HCT116 (cell line): ENCODE measurements at regions not wholly inside any gene's neighbourhood (a gene's known extent, or its start where the extent isn't known, plus 50 kb on each side); places are given as distances from the start of the nearest gene placed in this dataset.
"Not testable (repeated sequence)": the region's sequence is repeated elsewhere in the genome, so short reads cannot be mapped to it uniquely, and the experiment has no call there.

Experiments used
- ATAC-seq: fragments of 200-7000 bp; cut with Tn5 transposase; 2 replicates; pipeline ENCODE4 v1.9.1; 2020; ENCODE audit warnings: mild to moderate bottlenecking, moderate library complexity
- BruUV-seq: library from RNA; stranded (reverse); fragments of 400-500 nt; replicated peaks from 2 replicates; lab custom pipeline; 2021; lab: Mats Ljungman, UMichigan
- CTCF ChIA-PET: fragments of 300-600 bp; sonication (Branson Sonifier 250); formaldehyde crosslinking; loops from one replicate; lab custom pipeline; 2021; ENCODE audit warnings: antibody characterized with exemption; lab: Charles Lee
- POLR2A ChIA-PET: fragments of 300-600, 350-600 bp; sonication (Branson Sonifier 250); formaldehyde crosslinking; loops from one replicate; lab custom pipeline; 2021; ENCODE audit warnings: antibody characterized with exemption; lab: Charles Lee
- RAD21 ChIA-PET, 2 experiments: fragments of 300-600 bp; sonication (Branson Sonifier 250); formaldehyde crosslinking; loops; one replicate each; lab custom pipeline; 2023; ENCODE audit warnings: low total read pairs in 2 of 2; ENCODE audit not compliant: uncharacterized antibody in 2 of 2, unreplicated experiment in 2 of 2, low non-redundant PET in 1 of 2; lab: Charles Lee
- DNase-seq: peaks from one replicate; pipeline ENCODE4 v3.0.0-alpha.2; 2010; ENCODE audit warnings: low read depth, low spot score
- H2AFZ ChIP-seq: fragments of 200-600 bp; shearing (Covaris generic), sonication (generic); 2 replicates; pipeline ENCODE4 v1.6.1; 2017; ENCODE audit warnings: low read depth, mixed run types, mixed read lengths, antibody characterized with exemption, low read length; ENCODE audit not compliant: poor library complexity, severe bottlenecking
- H3K27ac ChIP-seq: 2 replicates; pipeline ENCODE4 v1.5.1; 2012; ENCODE audit warnings: low read depth, low read length
- H3K27me3 ChIP-seq: fragments of 200-600 bp; sonication (generic); 2 replicates; pipeline ENCODE4 v1.6.1; 2016; ENCODE audit warnings: mixed run types, low read length, mixed read lengths; ENCODE audit not compliant: insufficient read depth
- H3K36me3 ChIP-seq, 2 experiments: fragments of 200-500 bp in 1 of 2; fragments of 200-600 bp in 1 of 2; sonication (Bioruptor generic) in 1 of 2; sonication (generic) in 1 of 2; 2 replicates each; pipeline versions ENCODE4 v1.5.1 to v1.6.1; 2014 to 2016; ENCODE audit warnings: low read length in 2 of 2, inconsistent platforms in 1 of 2, mixed read lengths in 1 of 2, mixed run types in 1 of 2; ENCODE audit not compliant: insufficient read depth in 2 of 2, control insufficient read depth in 1 of 2
- H3K4me1 ChIP-seq, 2 experiments: fragments of 200-600 bp in 1 of 2; sonication (generic) in 1 of 2; 2 replicates each; pipeline versions ENCODE4 v1.5.1 to v1.6.1; 2012 to 2017; ENCODE audit warnings: low read length in 2 of 2, inconsistent platforms in 1 of 2, mild to moderate bottlenecking in 1 of 2, mixed read lengths in 1 of 2, mixed run types in 1 of 2, moderate library complexity in 1 of 2; ENCODE audit not compliant: insufficient read depth in 2 of 2, control insufficient read depth in 1 of 2
- H3K4me2 ChIP-seq: fragments of 200-600 bp; sonication (generic); 2 replicates; pipeline ENCODE4 v1.6.1; 2017; ENCODE audit warnings: mixed run types, low read length, mixed read lengths
- H3K4me3 ChIP-seq, 2 experiments: fragments of 200-600 bp in 1 of 2; sonication (generic) in 1 of 2; replicated peaks in 1 of 2; 2 replicates each; pipeline ENCODE4 v1.5.1; 2011 to 2016; ENCODE audit warnings: low read length in 2 of 2, control low read depth in 1 of 2, low read depth in 1 of 2, mild to moderate bottlenecking in 1 of 2, mixed read lengths in 1 of 2, mixed run types in 1 of 2
- H3K79me2 ChIP-seq: fragments of 200-600 bp; sonication (generic); 2 replicates; pipeline ENCODE4 v1.6.1; 2017; ENCODE audit warnings: mild to moderate bottlenecking, mixed run types, low read length, moderate library complexity, mixed read lengths; ENCODE audit not compliant: insufficient read depth
- H3K9ac ChIP-seq: fragments of 200-600 bp; sonication (generic); 2 replicates; pipeline ENCODE4 v1.6.1; 2016; ENCODE audit warnings: low read length, mixed read lengths
- H3K9me2 ChIP-seq: fragments of 200-600 bp; sonication (generic), shearing (Covaris generic); 2 replicates; pipeline ENCODE4 v1.6.1; 2017; ENCODE audit warnings: mixed run types, mild to moderate bottlenecking, moderate library complexity; ENCODE audit not compliant: insufficient read depth
- H3K9me3 ChIP-seq, 2 experiments: fragments of 200-500 bp in 1 of 2; fragments of 200-600 bp in 1 of 2; sonication (Bioruptor generic) in 1 of 2; sonication (generic) in 1 of 2; 2 replicates each; pipeline ENCODE4 v1.6.1; 2014 to 2017; ENCODE audit warnings: low read length in 2 of 2, mixed read lengths in 2 of 2, inconsistent platforms in 1 of 2, low read depth in 1 of 2, mild to moderate bottlenecking in 1 of 2, mixed run types in 1 of 2, moderate library complexity in 1 of 2; ENCODE audit not compliant: control insufficient read depth in 1 of 2, insufficient read depth in 1 of 2
- H4K20me1 ChIP-seq: fragments of 200-600 bp; sonication (generic), shearing (Covaris generic); 2 replicates; pipeline ENCODE4 v1.6.1; 2017; ENCODE audit warnings: mixed run types, mild to moderate bottlenecking, moderate library complexity; ENCODE audit not compliant: insufficient read depth
- ATF3 ChIP-seq: IDR thresholded peaks from 2 replicates; pipeline ENCODE4 v1.6.1; 2012
- CBX3 ChIP-seq: IDR thresholded peaks from 2 replicates; pipeline ENCODE4 v1.6.1; 2012; ENCODE audit warnings: low read depth
- CEBPB ChIP-seq: IDR thresholded peaks from 2 replicates; pipeline ENCODE4 v1.6.1; 2012; ENCODE audit warnings: low read depth
- ELF1 ChIP-seq: IDR thresholded peaks from 2 replicates; pipeline ENCODE4 v1.6.1; 2012; ENCODE audit warnings: low read depth, borderline replicate concordance
- EZH2 ChIP-seq: fragments of 200-600 bp; sonication (generic); IDR thresholded peaks from 2 replicates; pipeline ENCODE4 v1.6.1; 2017; ENCODE audit warnings: antibody characterized with exemption, mixed run types
- EZH2phosphoT487 ChIP-seq: fragments of 200-600 bp; IDR thresholded peaks from 2 replicates; pipeline ENCODE4 v1.6.1; 2018; ENCODE audit warnings: antibody characterized with exemption, borderline replicate concordance
- FOSL1 ChIP-seq: IDR thresholded peaks from 2 replicates; pipeline ENCODE4 v1.6.1; 2012; ENCODE audit warnings: low read depth
- POLR2A ChIP-seq: IDR thresholded peaks from 2 replicates; pipeline ENCODE4 v1.7.0; 2011; ENCODE audit warnings: borderline replicate concordance; ENCODE audit not compliant: insufficient read depth, insufficient read length; ENCODE audit errors: extremely low read depth
- SIN3A ChIP-seq: IDR thresholded peaks from 2 replicates; pipeline ENCODE4 v1.6.1; 2012; ENCODE audit warnings: low read depth
- TCF7L2 ChIP-seq: IDR thresholded peaks from 2 replicates; pipeline ENCODE4 v1.7.0; 2011; ENCODE audit warnings: borderline replicate concordance, inconsistent platforms; ENCODE audit not compliant: insufficient read depth, insufficient read length; ENCODE audit errors: extremely low read depth
- ZFX ChIP-seq: fragments of 450-650 bp; IDR thresholded peaks from 2 replicates; pipeline ENCODE4 v1.6.1; 2017
- intact Hi-C: fragments of 100-400 bp; cut with micrococcal nuclease; formaldehyde crosslinking; loops from 2 replicates; pipeline ENCODE4 v1.10.0; 2022
- TF ChIP-seq, protein P1 (sequence below): IDR thresholded peaks from 2 replicates; pipeline ENCODE4 v1.6.1; 2011; ENCODE audit warnings: mild to moderate bottlenecking, low read length, moderate library complexity; ENCODE audit not compliant: insufficient replicate concordance; ENCODE audit errors: extremely low read depth
- TF ChIP-seq, protein P2 (sequence below): IDR thresholded peaks from 2 replicates; pipeline ENCODE4 v1.6.1; 2012

DNA sequence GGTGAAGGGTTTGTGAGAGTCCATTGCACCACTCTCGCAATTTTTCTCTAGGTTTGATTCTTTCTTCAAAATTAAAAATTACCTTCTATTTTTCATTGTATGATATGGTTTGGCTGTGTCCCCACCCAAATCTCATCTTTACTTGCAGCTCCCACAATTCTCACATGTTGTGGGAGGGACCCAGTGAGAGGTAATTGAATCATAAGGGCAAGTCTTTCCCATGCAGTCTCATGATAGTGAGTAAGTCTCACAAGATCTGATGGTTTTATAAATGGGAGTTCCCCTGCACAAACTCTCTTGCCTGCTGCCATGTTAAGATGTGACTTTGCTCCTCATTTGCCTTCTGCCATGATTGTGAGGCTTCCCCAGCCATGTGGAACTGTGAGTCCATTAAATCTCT, 711.2 kb upstream of the AUTS2 start:
- H3K4me3 ChIP-seq, BruUV-seq, H3K9ac ChIP-seq, intact Hi-C loops, POLR2A ChIA-PET, H3K27ac ChIP-seq, H3K4me2 ChIP-seq, ATAC-seq, DNase-seq, H2AFZ ChIP-seq, H3K4me1 ChIP-seq, H3K36me3 ChIP-seq, H3K27me3 ChIP-seq, H4K20me1 ChIP-seq, RAD21 ChIA-PET, H3K9me2 ChIP-seq, H3K79me2 ChIP-seq, CTCF ChIA-PET: not testable (repeated sequence)
- H3K9me3 ChIP-seq: peaks cover 12 to 28% of the 10 kb centered on the region in 2 experiments; a peak in 2 of 4 replicates

DNA sequence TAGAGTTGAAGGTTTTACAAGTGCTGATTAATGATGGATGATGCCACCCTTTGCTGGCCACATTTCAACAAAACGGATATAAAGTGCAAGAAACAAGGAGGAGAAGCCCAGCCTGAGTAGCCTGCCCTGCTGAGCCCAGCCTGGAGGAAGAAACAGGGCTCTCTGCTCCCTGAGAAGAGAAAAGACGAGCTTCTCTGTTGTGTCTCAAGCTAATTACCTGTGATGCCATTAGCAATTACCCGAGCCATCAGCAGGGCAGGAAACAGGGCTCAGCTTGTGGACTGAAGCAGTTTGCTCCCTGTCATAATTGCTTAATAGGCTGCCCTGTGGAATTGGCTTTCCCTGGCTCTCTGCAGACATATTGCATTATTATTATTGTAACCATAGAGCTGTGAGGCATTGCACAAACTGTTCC, 709.3 kb upstream of the AUTS2 start:
- no peaks in the 10 kb centered on the region for H3K4me1 ChIP-seq
- H3K27me3 ChIP-seq: no peaks in the 10 kb centered on the region
- ChIA-PET POLR2A (no interaction called here), CTCF (no interaction called here), RAD21 (no interaction called here)
- H3K9me2 ChIP-seq: no peaks in the 10 kb centered on the region
- peaks cover 6 to 32% of the 10 kb centered on the region in 2 experiments; a peak in 2 of 4 replicates for H3K9me3 ChIP-seq
- TF ChIP-seq FOSL1: no peak
- no peak for TF ChIP-seq EZH2phosphoT487
- TF ChIP-seq SIN3A: no peak
- no peak for TF ChIP-seq TCF7L2
- no peak for TF ChIP-seq EZH2
- no peak for TF ChIP-seq POLR2A
- TF ChIP-seq, protein P1, sequence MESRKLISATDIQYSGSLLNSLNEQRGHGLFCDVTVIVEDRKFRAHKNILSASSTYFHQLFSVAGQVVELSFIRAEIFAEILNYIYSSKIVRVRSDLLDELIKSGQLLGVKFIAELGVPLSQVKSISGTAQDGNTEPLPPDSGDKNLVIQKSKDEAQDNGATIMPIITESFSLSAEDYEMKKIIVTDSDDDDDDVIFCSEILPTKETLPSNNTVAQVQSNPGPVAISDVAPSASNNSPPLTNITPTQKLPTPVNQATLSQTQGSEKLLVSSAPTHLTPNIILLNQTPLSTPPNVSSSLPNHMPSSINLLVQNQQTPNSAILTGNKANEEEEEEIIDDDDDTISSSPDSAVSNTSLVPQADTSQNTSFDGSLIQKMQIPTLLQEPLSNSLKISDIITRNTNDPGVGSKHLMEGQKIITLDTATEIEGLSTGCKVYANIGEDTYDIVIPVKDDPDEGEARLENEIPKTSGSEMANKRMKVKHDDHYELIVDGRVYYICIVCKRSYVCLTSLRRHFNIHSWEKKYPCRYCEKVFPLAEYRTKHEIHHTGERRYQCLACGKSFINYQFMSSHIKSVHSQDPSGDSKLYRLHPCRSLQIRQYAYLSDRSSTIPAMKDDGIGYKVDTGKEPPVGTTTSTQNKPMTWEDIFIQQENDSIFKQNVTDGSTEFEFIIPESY: no peak
- no peak for TF ChIP-seq CBX3
- no peak for TF ChIP-seq ELF1
- no peak for TF ChIP-seq CEBPB
- no peak for TF ChIP-seq ATF3
- TF ChIP-seq, protein P2, sequence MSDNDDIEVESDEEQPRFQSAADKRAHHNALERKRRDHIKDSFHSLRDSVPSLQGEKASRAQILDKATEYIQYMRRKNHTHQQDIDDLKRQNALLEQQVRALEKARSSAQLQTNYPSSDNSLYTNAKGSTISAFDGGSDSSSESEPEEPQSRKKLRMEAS: no peak
- no peak for TF ChIP-seq ZFX
- H4K20me1 ChIP-seq: no peaks in the 10 kb centered on the region; the same call in 1 of the 2 replicates
- no peak for DNase-seq
- H3K79me2 ChIP-seq: no peaks in the 10 kb centered on the region
- no peak overlapping the region for H3K4me2 ChIP-seq
- H2AFZ ChIP-seq: no peak overlapping the region
- H3K36me3 ChIP-seq: no peaks in the 10 kb centered on the region
- no peak overlapping the region for H3K9ac ChIP-seq
- H3K27ac ChIP-seq: no peak overlapping the region
- no peak overlapping the region for H3K4me3 ChIP-seq
- ATAC-seq: no peak
- intact Hi-C loops: no loop called here
- BruUV-seq: no TSS peak
